Coronary artery (tissue), 2 donors: ENCODE measurements at regions not wholly inside any gene's neighbourhood (a gene's known extent, or its start where the extent isn't known, plus 50 kb on each side); places are given as distances from the start of the nearest gene placed in this dataset.
"Not testable (repeated sequence)": the region's sequence is repeated elsewhere in the genome, so short reads cannot be mapped to it uniquely, and the experiment has no call there.

ENCODE experiments used
- DNase-seq: peaks from one replicate; pipeline ENCODE4 v3.0.0-alpha.2; 2017; ENCODE audit warnings: low spot score
- H3K27ac ChIP-seq, 2 donors: fragments of 200-600 bp; sonication (generic); one replicate each; pipeline ENCODE4 v1.5.1; 2016 to 2019
- H3K4me3 ChIP-seq: fragments of 200-600 bp; sonication (generic); 2 replicates; pipeline ENCODE4 v1.5.1; 2016; ENCODE audit warnings: mild to moderate bottlenecking, moderate library complexity
- CTCF ChIP-seq: fragments of 200-600 bp; sonication (generic); IDR thresholded peaks from one replicate; pipeline ENCODE4 v1.5.1; 2019; ENCODE audit warnings: antibody characterized with exemption

DNA sequence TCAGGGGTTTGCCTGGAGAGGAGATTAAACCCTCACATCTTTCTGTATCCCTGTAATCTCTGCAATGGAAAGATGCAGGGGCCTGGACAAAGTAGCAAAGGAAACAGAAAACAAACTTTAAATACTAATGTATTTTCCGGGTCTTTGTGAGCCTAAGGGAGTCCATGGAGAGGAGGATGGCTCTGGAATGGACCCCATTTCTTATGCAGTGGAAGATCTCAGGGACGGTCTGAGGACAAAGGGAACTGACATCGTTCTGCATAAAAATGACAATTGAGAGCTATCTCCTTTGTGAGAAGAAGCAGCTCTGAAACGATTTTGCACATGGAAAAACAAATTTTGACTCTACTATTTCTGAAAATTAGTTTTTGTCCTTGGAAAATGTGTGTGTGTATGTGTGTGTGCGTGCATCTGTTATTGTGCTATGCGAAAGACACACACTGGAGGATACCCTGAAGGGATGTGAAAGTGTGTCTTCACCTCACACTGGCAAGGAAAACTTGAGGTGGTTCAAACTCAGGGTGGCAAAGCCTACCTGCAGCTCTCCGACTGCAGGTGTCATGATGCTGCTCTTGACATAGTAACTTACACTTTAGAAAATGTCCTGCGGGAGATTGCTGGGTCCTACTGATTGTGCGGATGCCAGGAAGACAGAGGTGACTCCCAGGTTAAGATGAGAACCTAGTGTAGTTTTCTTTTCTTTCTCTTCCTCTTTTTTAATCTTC, 126.4 kb upstream of the JADE1 start:
- H3K4me3 ChIP-seq, result no peak overlapping the region
- no peak overlapping the region for H3K27ac ChIP-seq
- no peak for TF ChIP-seq CTCF
- no peak for DNase-seq

DNA sequence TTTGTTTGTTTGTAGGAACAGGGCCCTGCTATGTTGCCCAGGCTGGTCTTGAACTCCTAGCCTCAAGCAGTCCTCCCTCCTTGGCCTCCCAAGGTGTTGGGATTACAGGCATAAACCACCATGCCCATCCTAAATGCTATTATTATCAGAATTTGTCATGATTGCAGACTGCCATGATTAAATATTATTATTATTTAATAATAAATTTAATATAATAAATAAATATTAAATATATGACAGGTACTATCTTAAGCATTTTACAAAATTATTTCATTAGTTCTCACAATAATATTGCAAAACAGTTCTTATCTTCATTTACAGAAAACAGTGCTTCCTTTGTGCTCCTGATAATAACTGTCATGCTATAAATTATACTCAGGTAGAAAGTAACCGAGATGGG, 133.4 kb upstream of the JADE1 start:
- Histone ChIP-seq H3K27ac (no peak overlapping the region), H3K4me3 (no peak overlapping the region)
- no peak for DNase-seq
- TF ChIP-seq CTCF, result no peak

DNA sequence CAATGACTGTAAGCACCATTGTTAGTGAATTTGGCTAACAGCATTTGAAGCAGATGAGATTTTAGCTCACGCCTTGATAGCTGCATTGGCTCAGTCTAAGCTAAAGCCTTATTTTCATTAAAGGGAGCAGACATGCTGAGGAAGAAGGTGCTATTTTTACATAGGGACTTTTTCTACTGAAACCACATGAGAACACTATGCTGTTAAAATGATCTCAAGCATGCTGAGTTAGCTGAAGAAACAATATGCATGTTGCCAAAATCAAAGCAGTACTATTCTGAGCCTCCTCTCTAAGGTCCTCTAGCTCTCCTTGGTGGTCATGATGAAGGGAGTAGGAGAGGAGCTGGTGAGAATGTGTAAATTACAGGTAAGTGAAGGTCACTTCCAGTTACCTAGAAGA, 134.4 kb upstream of the JADE1 start:
- Histone ChIP-seq H3K4me3 (no peak overlapping the region), H3K27ac (peak overlapping the region; percentile 13 to 64)
- TF ChIP-seq CTCF, result no peak
- DNase-seq, result no peak

GRCh38 chr4:128673159-128673558, 136.3 kb upstream of the JADE1 start:
- not testable (repeated sequence) for H3K27ac ChIP-seq, H3K4me3 ChIP-seq, DNase-seq

DNA sequence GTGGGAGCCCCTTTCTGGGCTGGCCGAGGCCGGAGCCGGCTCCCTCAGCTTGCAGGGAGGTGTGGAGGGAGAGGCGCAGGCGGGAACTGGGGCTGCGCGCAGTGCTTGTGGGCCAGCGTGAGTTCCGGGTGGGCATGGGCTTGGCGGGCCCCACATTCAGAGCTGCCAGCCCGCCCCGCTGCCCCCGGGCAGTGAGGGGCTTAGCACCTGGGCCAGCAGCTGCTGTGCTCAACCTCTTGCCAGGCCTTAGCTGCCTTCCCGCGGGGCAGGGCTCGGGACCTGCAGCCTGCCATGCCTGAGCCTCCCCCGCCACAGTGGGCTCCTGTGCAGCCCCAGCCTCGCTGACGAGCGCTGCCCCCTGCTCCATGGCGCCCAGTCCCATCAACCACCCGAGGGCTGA, 136.9 kb upstream of the JADE1 start:
- not testable (repeated sequence) for DNase-seq, H3K4me3 ChIP-seq, H3K27ac ChIP-seq

DNA sequence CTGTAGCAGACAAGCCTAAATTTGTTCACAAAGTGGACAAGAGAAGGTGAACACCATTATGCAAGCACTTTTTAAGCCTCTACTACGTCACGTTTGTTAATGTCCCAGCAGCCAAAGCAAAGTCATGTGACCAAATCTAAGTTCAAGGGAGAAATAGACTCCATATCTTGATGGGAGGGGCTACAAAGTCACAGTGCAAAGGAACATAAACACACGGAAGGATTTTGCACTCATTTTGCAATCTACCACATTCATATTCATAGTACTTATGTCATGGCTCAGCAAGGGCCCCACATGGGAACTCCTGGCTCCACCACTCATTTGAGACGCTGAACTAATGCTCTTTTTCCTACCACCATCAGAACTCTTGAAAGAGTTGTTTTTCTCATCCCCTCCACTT, 139.0 kb upstream of the JADE1 start:
- DNase-seq, result no peak
- H3K27ac ChIP-seq, result no peak overlapping the region
- H3K4me3 ChIP-seq, result no peak overlapping the region
- TF ChIP-seq CTCF, result no peak

GRCh38 chr4:128668566-128668965, 140.9 kb upstream of the JADE1 start:
- Histone ChIP-seq H3K27ac (no peak overlapping the region), H3K4me3 (no peak overlapping the region)
- DNase-seq, result no peak
- no peak for TF ChIP-seq CTCF

DNA sequence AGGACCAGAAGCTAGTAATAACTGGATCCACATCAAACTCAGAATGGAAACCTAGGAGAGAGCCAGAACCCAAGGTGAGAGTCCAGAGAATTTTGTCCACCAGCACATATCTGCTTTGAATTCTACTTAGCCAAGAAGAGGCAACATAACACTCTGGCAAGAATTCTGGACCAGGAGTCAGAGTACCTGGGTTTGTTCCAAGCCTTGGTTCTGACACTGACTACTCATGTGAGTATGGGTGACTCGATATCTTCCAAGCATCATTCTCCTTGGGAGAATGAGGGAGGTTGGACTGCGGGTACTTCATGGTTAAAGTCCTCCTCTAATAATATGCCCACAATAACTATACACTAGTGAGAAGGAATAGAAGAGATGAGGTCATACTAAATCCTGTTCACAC, 144.0 kb upstream of the JADE1 start:
- Histone ChIP-seq H3K4me3 (no peak overlapping the region), H3K27ac (no peak overlapping the region)
- DNase-seq, result no peak
- TF ChIP-seq CTCF, result no peak
